ENCODE measurements at regions not wholly inside any gene's neighbourhood (a gene's known extent, or its start where the extent isn't known, plus 50 kb on each side); places are given as distances from the start of the nearest gene placed in this dataset.

- peak in 1 of 2 experiments; percentile 35 for DNase-seq
Observed at GRCh38 chr18:49655266-49656072, 93.6 kb downstream of the LIPG start.

- no peak for DNase-seq
Observed at GRCh38 chr18:49654347-49654746, 92.5 kb downstream of the LIPG start.

GRCh38 chr18:49652881-49653724, 91.2 kb downstream of the LIPG start:
- DNase-seq, result no peak

GRCh38 chr18:49651033-49651432, 89.2 kb downstream of the LIPG start:
- no peak for DNase-seq

GRCh38 chr18:49650426-49650891, 88.6 kb downstream of the LIPG start:
- no peak for DNase-seq

- no peak for DNase-seq
Observed at GRCh38 chr18:49648811-49649210, 87.0 kb downstream of the LIPG start.
